ENCODE measurements at regions not wholly inside any gene's neighbourhood (a gene's known extent, or its start where the extent isn't known, plus 50 kb on each side); places are given as distances from the start of the nearest gene placed in this dataset.

- BruUV-seq (replicated peaks), result no TSS peak
- intact Hi-C loops (cut with micrococcal nuclease; ENCODE audit: unreplicated experiment) (no loop called here), in situ Hi-C loops (cut with MboI) (no loop called here)
- Histone ChIP-seq H3K4me2 (ENCODE audit: control insufficient read depth, insufficient read depth) (no peak overlapping the region), H3K27me3 (replicated peaks in 1 of 2; ENCODE audit: control insufficient read depth in 2 of 2, insufficient read depth in 2 of 2, low read length in 1 of 2) (no peaks in the 10 kb centered on the region), H3K4me1 (ENCODE audit: control insufficient read depth, insufficient read depth, low read length) (no peaks in the 10 kb centered on the region), H3K9ac (ENCODE audit: control insufficient read depth, insufficient read depth, low read length) (no peak overlapping the region), H2AFZ (ENCODE audit: control insufficient read depth, low read depth, low read length) (no peak overlapping the region), H4K20me1 (ENCODE audit: control insufficient read depth, insufficient read depth) (no peaks in the 10 kb centered on the region), H3K27ac (ENCODE audit: control insufficient read depth, insufficient read depth) (no peak overlapping the region), H3K36me3 (ENCODE audit: control insufficient read depth in 2 of 2, insufficient read depth in 2 of 2, low read length in 1 of 2) (no peaks in the 10 kb centered on the region), H3K4me3 (no peak overlapping the region), H3K79me2 (ENCODE audit: control insufficient read depth, insufficient read depth, low read length) (no peaks in the 10 kb centered on the region), H3K9me3 (replicated peaks; ENCODE audit: control insufficient read depth, insufficient read depth, low read length) (no peaks in the 10 kb centered on the region)
- WGBS (ENCODE audit: insufficient coverage, insufficient replicate concordance, low lambda C conversion rate, missing lambda C conversion rate), result 43% methylated on average over 3 of the region's 3 CpGs
- ChIA-PET RAD21 (ENCODE audit: unreplicated experiment) (no interaction called here), SMC1A (ENCODE audit: uncharacterized antibody, unreplicated experiment) (interaction anchor here (1.0 to 1.1 kb wide), 3 partner anchors 10 to 103 kb away, joined by 3 to 4 read pairs (median 3); no protein-coding TSS in a partner anchor), CTCF (interaction anchor here (0.6 kb wide), 1 partner anchor 68 kb away, joined by 3 read pairs; no protein-coding TSS in a partner anchor), POLR2A (no interaction called here)
- no peak for TF ChIP-seq LARP7 (IDR thresholded peaks at IDR 0.05)
- no peak for TF ChIP-seq MEF2B (IDR thresholded peaks at IDR 0.05; ENCODE audit: partially characterized antibody, poor library complexity, severe bottlenecking)
- no peak for TF ChIP-seq E2F8 (IDR thresholded peaks at IDR 0.05; ENCODE audit: low read depth, partially characterized antibody)
- no peak for TF ChIP-seq NFIC (IDR thresholded peaks at IDR 0.05; ENCODE audit: low read depth, low read length)
- no peak for TF ChIP-seq ELK1 (IDR thresholded peaks at IDR 0.05; ENCODE audit: low read depth, low read length)
- TF ChIP-seq, protein P1, sequence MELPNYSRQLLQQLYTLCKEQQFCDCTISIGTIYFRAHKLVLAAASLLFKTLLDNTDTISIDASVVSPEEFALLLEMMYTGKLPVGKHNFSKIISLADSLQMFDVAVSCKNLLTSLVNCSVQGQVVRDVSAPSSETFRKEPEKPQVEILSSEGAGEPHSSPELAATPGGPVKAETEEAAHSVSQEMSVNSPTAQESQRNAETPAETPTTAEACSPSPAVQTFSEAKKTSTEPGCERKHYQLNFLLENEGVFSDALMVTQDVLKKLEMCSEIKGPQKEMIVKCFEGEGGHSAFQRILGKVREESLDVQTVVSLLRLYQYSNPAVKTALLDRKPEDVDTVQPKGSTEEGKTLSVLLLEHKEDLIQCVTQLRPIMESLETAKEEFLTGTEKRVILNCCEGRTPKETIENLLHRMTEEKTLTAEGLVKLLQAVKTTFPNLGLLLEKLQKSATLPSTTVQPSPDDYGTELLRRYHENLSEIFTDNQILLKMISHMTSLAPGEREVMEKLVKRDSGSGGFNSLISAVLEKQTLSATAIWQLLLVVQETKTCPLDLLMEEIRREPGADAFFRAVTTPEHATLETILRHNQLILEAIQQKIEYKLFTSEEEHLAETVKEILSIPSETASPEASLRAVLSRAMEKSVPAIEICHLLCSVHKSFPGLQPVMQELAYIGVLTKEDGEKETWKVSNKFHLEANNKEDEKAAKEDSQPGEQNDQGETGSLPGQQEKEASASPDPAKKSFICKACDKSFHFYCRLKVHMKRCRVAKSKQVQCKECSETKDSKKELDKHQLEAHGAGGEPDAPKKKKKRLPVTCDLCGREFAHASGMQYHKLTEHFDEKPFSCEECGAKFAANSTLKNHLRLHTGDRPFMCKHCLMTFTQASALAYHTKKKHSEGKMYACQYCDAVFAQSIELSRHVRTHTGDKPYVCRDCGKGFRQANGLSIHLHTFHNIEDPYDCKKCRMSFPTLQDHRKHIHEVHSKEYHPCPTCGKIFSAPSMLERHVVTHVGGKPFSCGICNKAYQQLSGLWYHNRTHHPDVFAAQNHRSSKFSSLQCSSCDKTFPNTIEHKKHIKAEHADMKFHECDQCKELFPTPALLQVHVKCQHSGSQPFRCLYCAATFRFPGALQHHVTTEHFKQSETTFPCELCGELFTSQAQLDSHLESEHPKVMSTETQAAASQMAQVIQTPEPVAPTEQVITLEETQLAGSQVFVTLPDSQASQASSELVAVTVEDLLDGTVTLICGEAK (IDR thresholded peaks at IDR 0.05; ENCODE audit: borderline replicate concordance), result no peak
- no peak for TF ChIP-seq IKZF2 (IDR thresholded peaks at IDR 0.05)
- TF ChIP-seq, protein P2, sequence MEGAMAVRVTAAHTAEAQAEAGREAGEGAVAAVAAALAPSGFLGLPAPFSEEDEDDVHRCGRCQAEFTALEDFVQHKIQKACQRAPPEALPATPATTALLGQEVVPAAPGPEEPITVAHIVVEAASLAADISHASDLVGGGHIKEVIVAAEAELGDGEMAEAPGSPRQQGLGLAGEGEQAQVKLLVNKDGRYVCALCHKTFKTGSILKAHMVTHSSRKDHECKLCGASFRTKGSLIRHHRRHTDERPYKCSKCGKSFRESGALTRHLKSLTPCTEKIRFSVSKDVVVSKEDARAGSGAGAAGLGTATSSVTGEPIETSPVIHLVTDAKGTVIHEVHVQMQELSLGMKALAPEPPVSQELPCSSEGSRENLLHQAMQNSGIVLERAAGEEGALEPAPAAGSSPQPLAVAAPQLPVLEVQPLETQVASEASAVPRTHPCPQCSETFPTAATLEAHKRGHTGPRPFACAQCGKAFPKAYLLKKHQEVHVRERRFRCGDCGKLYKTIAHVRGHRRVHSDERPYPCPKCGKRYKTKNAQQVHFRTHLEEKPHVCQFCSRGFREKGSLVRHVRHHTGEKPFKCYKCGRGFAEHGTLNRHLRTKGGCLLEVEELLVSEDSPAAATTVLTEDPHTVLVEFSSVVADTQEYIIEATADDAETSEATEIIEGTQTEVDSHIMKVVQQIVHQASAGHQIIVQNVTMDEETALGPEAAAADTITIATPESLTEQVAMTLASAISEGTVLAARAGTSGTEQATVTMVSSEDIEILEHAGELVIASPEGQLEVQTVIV (IDR thresholded peaks at IDR 0.05; ENCODE audit: borderline replicate concordance, partially characterized antibody), result no peak
- FAIRE-seq (no peak), DNase-seq (ENCODE audit: low read depth, low spot score) (no peak), ATAC-seq (no peak)
Measured at GRCh38 chr2:124975224-124975623, 950.1 kb downstream of the CNTNAP5 start.

Data from GM12878 (cell line).